PC-9 (cell line): ENCODE measurements at regions not wholly inside any gene's neighbourhood (a gene's known extent, or its start where the extent isn't known, plus 50 kb on each side); places are given as distances from the start of the nearest gene placed in this dataset.

ENCODE experiments used
- BruUV-seq: library from RNA; stranded (reverse); fragments of 400-500 nt; replicated peaks from 2 replicates; lab custom pipeline; 2021; lab: Mats Ljungman, UMichigan
- CTCF ChIA-PET: fragments of 300-600 bp; sonication (Branson Sonifier 250); formaldehyde crosslinking; loops from one replicate; lab custom pipeline; 2022; ENCODE audit warnings: antibody characterized with exemption; lab: Charles Lee
- POLR2A ChIA-PET: fragments of 300-600 bp; sonication (Branson Sonifier 250); formaldehyde crosslinking; loops from one replicate; lab custom pipeline; 2022; ENCODE audit warnings: antibody characterized with exemption; ENCODE audit not compliant: unreplicated experiment; lab: Charles Lee
- DNase-seq, 2 experiments: peaks; one replicate each; pipeline versions ENCODE4 v3.0.0 to v3.0.0-alpha.2; 2015 to 2022; ENCODE audit warnings: mixed read lengths in 1 of 2
- H2AFZ ChIP-seq: fragments of 200-600 bp; sonication (generic); 2 replicates; pipeline ENCODE4 v1.8.1; 2017; ENCODE audit warnings: antibody characterized with exemption
- H3F3A ChIP-seq: fragments of 200-600 bp; sonication (generic); 2 replicates; pipeline ENCODE4 v1.8.1; 2017; ENCODE audit warnings: antibody characterized with exemption, mild to moderate bottlenecking, low read depth; ENCODE audit not compliant: insufficient read depth
- H3K27ac ChIP-seq: fragments of 200-600 bp; sonication (generic); 2 replicates; pipeline ENCODE4 v1.6.1; 2016; ENCODE audit warnings: mixed run types
- H3K27me3 ChIP-seq: fragments of 200-600 bp; sonication (generic); 2 replicates; pipeline ENCODE4 v1.6.1; 2016; ENCODE audit warnings: low read depth, mixed run types; ENCODE audit not compliant: insufficient read depth
- H3K36me3 ChIP-seq: fragments of 200-600 bp; sonication (generic); 2 replicates; pipeline ENCODE4 v1.6.1; 2016; ENCODE audit warnings: low read depth, mixed run types
- H3K4me1 ChIP-seq: fragments of 200-600 bp; sonication (generic); replicated peaks from 2 replicates; pipeline ENCODE4 v1.6.1; 2016; ENCODE audit warnings: mixed run types; ENCODE audit not compliant: insufficient read depth
- H3K4me2 ChIP-seq: fragments of 200-600 bp; sonication (generic); 2 replicates; pipeline ENCODE4 v1.6.1; 2017; ENCODE audit warnings: mixed run types
- H3K4me3 ChIP-seq: fragments of 200-600 bp; sonication (generic); 2 replicates; pipeline ENCODE4 v1.6.1; 2016; ENCODE audit warnings: mixed run types
- H3K79me2 ChIP-seq: fragments of 200-600 bp; sonication (generic); 2 replicates; pipeline ENCODE4 v1.6.1; 2017; ENCODE audit warnings: low read depth, mixed run types
- H3K9me2 ChIP-seq: fragments of 200-600 bp; sonication (generic); 2 replicates; pipeline ENCODE4 v1.8.1; 2017; ENCODE audit warnings: mild to moderate bottlenecking; ENCODE audit not compliant: insufficient read depth
- H3K9me3 ChIP-seq: fragments of 200-600 bp; sonication (generic); 2 replicates; pipeline ENCODE4 v1.8.1; 2016; ENCODE audit warnings: low read depth; ENCODE audit not compliant: insufficient read depth
- H4K20me1 ChIP-seq: fragments of 200-600 bp; sonication (generic); 2 replicates; pipeline ENCODE4 v1.8.1; 2017; ENCODE audit not compliant: insufficient read depth
- CTCF ChIP-seq: fragments of 200-600 bp; sonication (generic); conservative IDR thresholded peaks from 2 replicates; pipeline ENCODE4 v1.6.1; 2017; ENCODE audit warnings: mixed run types, antibody characterized with exemption, mild to moderate bottlenecking, moderate library complexity
- EZH2 ChIP-seq: fragments of 200-600 bp; sonication (generic); IDR thresholded peaks from 2 replicates; pipeline ENCODE4 v1.8.0; 2017; ENCODE audit warnings: antibody characterized with exemption, low read depth
- intact Hi-C: fragments of 100-400 bp; cut with micrococcal nuclease; formaldehyde crosslinking; loops from one replicate; pipeline ENCODE4 v1.10.0; 2022; ENCODE audit not compliant: unreplicated experiment

- intact Hi-C loops = no loop called here
- Histone ChIP-seq H3K9me3 (no peaks in the 10 kb centered on the region), H2AFZ (no peak overlapping the region), H4K20me1 (no peaks in the 10 kb centered on the region), H3K36me3 (no peaks in the 10 kb centered on the region), H3K4me1 (no peaks in the 10 kb centered on the region), H3K9me2 (no peaks in the 10 kb centered on the region), H3K27me3 (no peaks in the 10 kb centered on the region), H3K27ac (no peak overlapping the region), H3K4me2 (no peak overlapping the region), H3K4me3 (no peak overlapping the region), H3K79me2 (no peaks in the 10 kb centered on the region), H3F3A (no peaks in the 10 kb centered on the region)
- CTCF ChIA-PET = no interaction called here
- no peak for TF ChIP-seq EZH2
- no peak for TF ChIP-seq CTCF
- BruUV-seq = no TSS peak
- POLR2A ChIA-PET = no interaction called here
- no peak for DNase-seq
Measured at GRCh38 chr10:94146313-94146712, 152.6 kb downstream of the PLCE1 start.

DNA sequence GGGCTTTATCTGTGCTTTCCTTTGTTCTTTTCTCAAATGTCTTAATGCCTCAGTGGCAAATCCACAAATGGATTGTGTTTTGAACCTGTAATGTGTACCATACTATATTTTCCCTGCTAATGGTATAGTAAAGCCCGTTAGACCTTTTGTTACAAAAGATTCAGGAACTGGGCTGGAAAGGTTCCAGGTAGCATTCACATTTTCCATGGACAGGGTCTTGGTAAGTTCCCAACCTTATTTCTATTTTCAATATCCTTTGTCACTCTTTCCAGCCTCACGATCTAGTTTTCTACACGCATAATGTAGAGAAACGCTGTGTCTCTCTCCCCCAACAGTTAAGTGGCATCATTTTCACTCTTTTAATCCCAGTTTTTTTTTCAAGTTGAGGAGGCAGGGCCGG is 153.0 kb downstream of the PLCE1 start:
- H3F3A ChIP-seq = no peaks in the 10 kb centered on the region
- no peaks in the 10 kb centered on the region for H3K36me3 ChIP-seq
- DNase-seq = no peak
- ChIA-PET POLR2A (no interaction called here), CTCF (no interaction called here)
- no peak overlapping the region for H2AFZ ChIP-seq
- H3K9me2 ChIP-seq = no peaks in the 10 kb centered on the region
- H3K4me1 ChIP-seq = no peaks in the 10 kb centered on the region
- no peaks in the 10 kb centered on the region for H4K20me1 ChIP-seq
- no peaks in the 10 kb centered on the region for H3K9me3 ChIP-seq
- no peak overlapping the region for H3K27ac ChIP-seq
- BruUV-seq = no TSS peak
- no peaks in the 10 kb centered on the region for H3K79me2 ChIP-seq
- no peaks in the 10 kb centered on the region for H3K27me3 ChIP-seq
- H3K4me3 ChIP-seq = no peak overlapping the region
- intact Hi-C loops = no loop called here
- H3K4me2 ChIP-seq = no peak overlapping the region
- TF ChIP-seq EZH2 = no peak
- TF ChIP-seq CTCF = no peak

DNA sequence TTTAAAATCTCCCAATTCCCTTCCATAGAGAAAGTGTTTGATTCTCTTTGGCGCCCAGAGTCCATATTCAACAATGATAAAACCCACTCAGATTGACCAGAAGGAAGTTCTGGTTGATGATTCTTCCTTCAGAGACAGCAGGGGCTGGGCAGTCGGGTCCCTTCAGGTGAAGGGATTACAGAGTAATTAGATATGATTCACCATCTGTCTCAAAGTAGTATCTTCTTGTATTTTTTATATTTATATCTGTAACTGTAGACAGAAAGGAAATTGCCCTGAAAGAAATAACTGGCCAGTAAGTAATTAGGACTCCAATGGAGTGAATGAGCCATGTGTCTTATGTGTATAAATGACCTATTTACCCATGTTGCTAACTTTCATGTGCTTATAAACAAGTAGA is 156.0 kb downstream of the PLCE1 start:
- Histone ChIP-seq H2AFZ (no peak overlapping the region), H3F3A (no peaks in the 10 kb centered on the region), H3K4me1 (no peaks in the 10 kb centered on the region), H3K36me3 (no peaks in the 10 kb centered on the region), H4K20me1 (no peaks in the 10 kb centered on the region), H3K79me2 (no peaks in the 10 kb centered on the region), H3K27ac (no peak overlapping the region), H3K4me3 (no peak overlapping the region), H3K9me3 (no peaks in the 10 kb centered on the region), H3K4me2 (no peak overlapping the region), H3K27me3 (no peaks in the 10 kb centered on the region), H3K9me2 (no peaks in the 10 kb centered on the region)
- CTCF ChIA-PET = no interaction called here
- no peak for TF ChIP-seq CTCF
- TF ChIP-seq EZH2 = no peak
- no peak for DNase-seq
- POLR2A ChIA-PET = no interaction called here
- BruUV-seq = no TSS peak
- intact Hi-C loops = no loop called here
